Lung (tissue), 11 donors: ENCODE measurements at regions not wholly inside any gene's neighbourhood (a gene's known extent, or its start where the extent isn't known, plus 50 kb on each side); places are given as distances from the start of the nearest gene placed in this dataset.

Experiments
- ATAC-seq: fragments of 200-7000 bp; cut with Tn5 transposase; one replicate; pipeline ENCODE4 v1.9.1; 2020; ENCODE audit warnings: moderate number of reproducible peaks; ENCODE audit not compliant: insufficient read depth, low FRiP score
- DNase-seq, 3 donors: peaks; one replicate each; pipeline ENCODE4 v3.0.0-alpha.2; 2013 to 2017
- H3K27ac ChIP-seq, 2 donors: one replicate each; pipeline ENCODE4 v1.5.1; 2013; ENCODE audit warnings: mild to moderate bottlenecking in 2 of 2, moderate library complexity in 2 of 2, control low read depth in 1 of 2, inconsistent platforms in 1 of 2, low read depth in 1 of 2, low read length in 1 of 2
- H3K27me3 ChIP-seq, 3 donors: one replicate each; pipeline ENCODE4 v1.5.1; 2013; ENCODE audit warnings: low read length in 2 of 3; ENCODE audit not compliant: control insufficient read depth in 3 of 3, insufficient read depth in 3 of 3
- H3K36me3 ChIP-seq, 4 donors: one replicate each; pipeline ENCODE4 v1.5.1; 2013; ENCODE audit warnings: low read length in 4 of 4, mild to moderate bottlenecking in 1 of 4, moderate library complexity in 1 of 4; ENCODE audit not compliant: control insufficient read depth in 4 of 4, insufficient read depth in 4 of 4
- H3K4me1 ChIP-seq, 5 donors: one replicate each; pipeline ENCODE4 v1.5.1; 2013; ENCODE audit warnings: low read length in 5 of 5, mild to moderate bottlenecking in 2 of 5, moderate library complexity in 1 of 5; ENCODE audit not compliant: control insufficient read depth in 5 of 5, insufficient read depth in 5 of 5
- H3K4me3 ChIP-seq: one replicate; pipeline ENCODE4 v1.5.1; 2013; ENCODE audit warnings: mild to moderate bottlenecking, control low read depth, moderate library complexity
- H3K9ac ChIP-seq, 2 donors: one replicate each; pipeline ENCODE4 v1.5.1; 2013; ENCODE audit warnings: low read length in 2 of 2, control low read depth in 1 of 2; ENCODE audit not compliant: insufficient read depth in 1 of 2
- H3K9me3 ChIP-seq, 4 donors: one replicate each; pipeline ENCODE4 v1.5.1; 2013; ENCODE audit warnings: low read length in 3 of 4, mild to moderate bottlenecking in 1 of 4, moderate library complexity in 1 of 4; ENCODE audit not compliant: control insufficient read depth in 4 of 4, insufficient read depth in 3 of 4
- CTCF ChIP-seq: IDR thresholded peaks from 2 replicates; pipeline ENCODE4 v1.5.1; 2012; ENCODE audit warnings: mild to moderate bottlenecking; ENCODE audit errors: control extremely low read depth, extremely low read depth
- WGBS, 2 donors: extraction: QIAGEN DNeasy Blood & Tissue Kit; methylation state at CpG; one replicate each; pipeline ENCODE4 v1.1.7; 2013; 5-methylcytosine and 5-hydroxymethylcytosine counted together
- donor health status: control.
- donor health status: control.
- donor health status: Bipolar disorder and iron deficiency.
- donor health status: healthy.
- donor health status: DM: yes; HTN: yes; CAD: no.

- 74 to 81% methylated on average over 5 of the region's 5 CpGs for WGBS, 2 donors
- H3K36me3 ChIP-seq: no peaks in the 10 kb centered on the region
- H3K4me1 ChIP-seq: no peaks in the 10 kb centered on the region
- H3K9ac ChIP-seq: no peak overlapping the region
- H3K4me3 ChIP-seq: no peak overlapping the region
- peaks cover 0 to 2% (median 0%) of the 10 kb centered on the region in 3 donors for H3K27me3 ChIP-seq
- ATAC-seq (no peak), DNase-seq (no peak)
- no peak for TF ChIP-seq CTCF
- no peaks in the 10 kb centered on the region for H3K9me3 ChIP-seq
- H3K27ac ChIP-seq: no peak overlapping the region
Measured at GRCh38 chr1:90126834-90127233, 131.9 kb downstream of the ZNF326 start.

GRCh38 chr1:90122654-90123340, 127.9 kb downstream of the ZNF326 start:
- no peaks in the 10 kb centered on the region for H3K27me3 ChIP-seq
- H3K4me3 ChIP-seq: no peak overlapping the region
- H3K9ac ChIP-seq: no peak overlapping the region
- H3K9me3 ChIP-seq: peaks cover 0 to 6% (median 0%) of the 10 kb centered on the region in 4 donors
- 64 to 70% methylated on average over 4 of the region's 4 CpGs for WGBS, 2 donors
- DNase-seq: no peak
- H3K36me3 ChIP-seq: no peaks in the 10 kb centered on the region
- no peak overlapping the region for H3K27ac ChIP-seq
- ATAC-seq: no peak
- TF ChIP-seq CTCF: no peak
- no peaks in the 10 kb centered on the region for H3K4me1 ChIP-seq

- H3K27me3 ChIP-seq: peaks cover 0 to 5% (median 5%) of the 10 kb centered on the region in 3 donors
- no peak overlapping the region for H3K4me3 ChIP-seq
- DNase-seq (peak in 2 of 3 donors; percentile 67 to 74), ATAC-seq (no peak)
- no peaks in the 10 kb centered on the region for H3K36me3 ChIP-seq
- peak; percentile 12 for TF ChIP-seq CTCF
- H3K27ac ChIP-seq: no peak overlapping the region
- H3K9ac ChIP-seq: no peak overlapping the region
- H3K4me1 ChIP-seq: no peaks in the 10 kb centered on the region
- H3K9me3 ChIP-seq: peaks cover 0 to 2% (median 0%) of the 10 kb centered on the region in 4 donors
- WGBS, 2 donors: 25% methylated on average over 3 of the region's 3 CpGs
Measured at GRCh38 chr1:90114521-90115141, 119.7 kb downstream of the ZNF326 start.
